ENCODE measurements at regions not wholly inside any gene's neighbourhood (a gene's known extent, or its start where the extent isn't known, plus 50 kb on each side); places are given as distances from the start of the nearest gene placed in this dataset.

DNA sequence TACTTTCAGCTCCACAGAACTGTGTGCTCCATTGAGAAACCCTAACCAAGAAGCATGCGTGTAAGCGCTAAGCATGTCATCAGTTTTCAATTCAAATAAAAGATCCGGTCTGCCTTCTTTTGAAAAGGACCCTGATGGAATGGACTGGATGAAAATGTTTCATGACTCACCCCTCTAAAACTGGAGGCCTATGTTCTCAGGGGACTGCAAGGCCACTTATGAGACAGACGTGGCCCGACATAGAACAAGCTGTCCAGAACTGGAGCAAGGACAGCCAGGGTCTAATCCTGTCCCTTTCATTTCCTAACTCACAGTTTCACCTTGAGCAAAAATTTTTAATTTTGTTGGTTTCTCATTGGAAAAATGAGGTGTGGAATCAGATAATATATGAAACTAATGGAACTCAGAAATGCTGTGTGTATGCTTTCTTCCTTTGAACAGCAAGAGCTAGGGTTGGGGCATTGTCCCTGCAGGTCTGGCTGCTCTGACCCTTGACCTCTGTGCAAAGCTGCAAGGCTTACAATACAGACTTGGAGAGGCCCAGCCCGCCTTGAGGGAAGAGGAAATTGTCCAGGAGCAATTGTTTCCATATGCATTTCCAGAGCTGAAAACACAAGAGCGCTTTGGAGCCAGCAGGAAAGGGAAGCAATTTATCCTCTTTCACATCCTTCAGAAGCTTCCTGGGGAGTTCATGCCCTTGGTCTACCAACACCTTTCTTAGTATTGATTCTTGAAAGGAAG lies 553.4 kb upstream of the KLF12 start:
- DNase-seq (ENCODE audit: extremely low read depth in 1 of 2, low read depth in 1 of 2), result no peak

GRCh38 chr13:74683411-74683810 lies 549.2 kb upstream of the KLF12 start:
- DNase-seq (ENCODE audit: extremely low read depth in 1 of 2, low read depth in 1 of 2), result no peak

- DNase-seq (ENCODE audit: extremely low read depth in 1 of 2, low read depth in 1 of 2), result no peak
Measured at GRCh38 chr13:74682746-74683145, 548.5 kb upstream of the KLF12 start.

DNA sequence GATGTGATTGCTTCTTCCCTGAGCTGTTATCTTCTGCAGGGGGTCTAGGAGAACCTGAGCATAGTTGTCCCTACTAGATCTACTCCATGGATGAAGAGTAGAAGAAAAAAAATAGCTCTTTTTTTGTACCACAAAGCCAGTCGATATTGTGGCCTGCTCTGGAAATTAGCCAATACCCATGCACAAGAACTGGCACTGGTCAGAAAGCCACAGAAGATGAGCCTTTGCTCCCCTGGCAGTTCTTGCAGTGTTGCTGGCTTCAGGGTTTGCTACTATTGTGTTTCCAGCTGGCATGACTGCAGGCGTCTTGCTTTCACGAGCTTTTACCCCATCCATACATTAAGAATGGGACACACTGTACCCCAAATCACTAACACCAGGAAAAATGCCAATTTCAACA lies 547.7 kb upstream of the KLF12 start:
- no peak for DNase-seq (ENCODE audit: extremely low read depth in 1 of 2, low read depth in 1 of 2)

DNA sequence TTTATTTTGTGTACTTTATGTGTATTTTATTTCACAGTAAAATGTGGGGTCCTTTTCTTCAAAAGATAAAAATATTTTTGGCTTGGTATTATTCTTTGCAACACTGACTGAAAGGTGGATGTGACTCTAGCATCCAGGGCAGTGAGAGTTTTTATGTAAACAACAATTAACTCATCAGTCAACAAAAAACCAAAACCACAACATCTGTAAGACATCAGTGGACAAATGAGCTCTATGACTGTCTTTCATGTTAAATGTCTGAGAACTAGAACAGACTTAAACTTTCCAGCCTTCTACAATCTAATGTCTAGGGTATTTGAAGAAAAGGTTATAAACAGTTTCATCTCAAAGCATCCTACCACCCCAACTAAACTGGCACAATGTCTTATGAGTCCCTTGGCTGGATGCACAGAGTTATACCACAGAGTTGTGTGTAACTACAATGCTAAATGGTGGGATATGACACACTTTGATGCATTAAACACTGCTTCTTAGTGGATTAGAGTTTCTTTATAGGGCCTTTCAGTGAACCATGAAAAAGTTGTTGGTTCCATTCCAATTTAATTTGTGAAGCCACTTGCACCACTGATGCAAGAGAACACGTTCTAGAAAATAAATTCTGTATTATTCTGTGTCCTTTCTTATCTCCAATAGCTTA lies 544.2 kb upstream of the KLF12 start:
- DNase-seq (ENCODE audit: extremely low read depth in 1 of 2, low read depth in 1 of 2), result no peak

GRCh38 chr13:74675972-74676371 lies 541.8 kb upstream of the KLF12 start:
- no peak for DNase-seq (ENCODE audit: extremely low read depth in 1 of 2, low read depth in 1 of 2)

DNA sequence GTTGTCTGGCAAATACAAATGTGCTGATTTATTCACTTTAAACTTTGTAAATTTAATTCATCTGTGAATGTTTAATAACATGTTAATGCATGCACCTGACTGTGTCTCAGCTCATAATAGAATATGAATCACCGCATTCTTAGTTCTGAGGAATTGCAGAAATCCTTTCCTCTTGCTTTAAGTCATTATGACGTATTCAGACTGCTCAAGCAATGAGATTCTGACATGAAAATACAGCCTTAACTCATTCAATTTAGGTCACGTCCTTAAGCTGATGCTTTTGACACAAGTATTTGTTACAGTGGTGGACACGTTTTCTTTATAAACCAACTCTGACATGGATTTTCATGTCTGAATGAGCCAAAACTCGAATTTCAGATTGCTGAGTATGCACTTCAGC lies 541.0 kb upstream of the KLF12 start:
- DNase-seq (ENCODE audit: extremely low read depth in 1 of 2, low read depth in 1 of 2), result no peak

DNA sequence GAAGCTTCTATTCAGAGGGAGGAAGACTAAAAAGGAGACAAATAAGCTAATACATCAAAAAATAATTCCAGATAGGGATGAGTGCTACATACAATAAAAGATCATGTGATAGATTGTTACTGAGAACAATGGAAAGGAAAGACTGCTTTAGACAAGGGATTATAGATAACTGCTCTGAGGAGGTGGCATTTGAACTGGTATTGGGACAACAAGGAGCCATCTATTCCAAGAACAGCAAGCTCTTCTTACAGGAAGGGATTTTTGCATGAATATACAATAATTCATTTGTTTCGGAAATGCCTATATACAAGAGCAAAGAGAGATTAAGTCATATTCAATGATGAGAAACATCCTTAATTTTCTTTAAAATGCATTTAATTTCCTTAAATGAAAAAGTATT lies 540.5 kb upstream of the KLF12 start:
- no peak for DNase-seq (ENCODE audit: extremely low read depth in 1 of 2, low read depth in 1 of 2)

DNA sequence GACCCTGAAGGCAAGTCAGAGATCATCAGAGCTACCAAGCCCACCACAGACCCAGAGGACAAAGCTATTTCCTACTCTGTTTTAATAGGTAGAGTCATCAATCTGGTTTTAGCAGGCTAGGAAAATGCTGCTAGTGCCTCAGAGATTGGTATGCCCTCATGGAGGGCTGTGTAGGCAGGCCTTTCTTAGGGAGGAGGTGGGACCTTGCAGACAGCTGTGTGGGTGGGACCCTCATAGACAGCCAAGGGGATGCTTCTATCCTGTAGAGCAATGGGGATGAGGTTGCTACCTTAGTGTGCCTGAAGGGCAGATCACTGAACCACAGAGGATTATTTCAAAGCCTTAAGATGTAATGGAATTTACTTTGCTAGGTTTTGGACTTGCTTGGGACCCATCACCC lies 534.9 kb upstream of the KLF12 start:
- DNase-seq (ENCODE audit: extremely low read depth in 1 of 2, low read depth in 1 of 2), result no peak

- no peak for DNase-seq (ENCODE audit: extremely low read depth in 1 of 2, low read depth in 1 of 2)
Measured at GRCh38 chr13:74667656-74668203, 533.5 kb upstream of the KLF12 start.

DNA sequence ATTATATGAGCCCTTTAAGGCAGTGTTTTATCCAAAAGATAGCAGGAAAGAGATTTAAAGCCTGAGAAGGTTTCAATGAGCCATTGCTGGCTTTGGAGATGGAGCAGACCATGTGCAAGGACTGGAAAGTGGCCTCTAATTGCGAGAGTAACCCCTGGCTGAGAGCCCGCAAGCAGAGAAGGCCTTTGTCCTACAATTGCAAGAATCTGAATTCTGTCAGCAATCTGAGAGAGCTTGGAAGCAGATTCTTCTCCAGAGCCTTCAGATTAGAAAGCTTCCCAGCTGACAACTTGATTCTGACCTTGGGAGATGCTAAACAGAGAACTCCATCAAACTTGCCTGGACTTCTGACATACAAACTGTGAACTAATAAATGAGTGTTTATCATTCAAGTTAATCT lies 528.7 kb upstream of the KLF12 start:
- no peak for DNase-seq (ENCODE audit: extremely low read depth in 1 of 2, low read depth in 1 of 2)

DNA sequence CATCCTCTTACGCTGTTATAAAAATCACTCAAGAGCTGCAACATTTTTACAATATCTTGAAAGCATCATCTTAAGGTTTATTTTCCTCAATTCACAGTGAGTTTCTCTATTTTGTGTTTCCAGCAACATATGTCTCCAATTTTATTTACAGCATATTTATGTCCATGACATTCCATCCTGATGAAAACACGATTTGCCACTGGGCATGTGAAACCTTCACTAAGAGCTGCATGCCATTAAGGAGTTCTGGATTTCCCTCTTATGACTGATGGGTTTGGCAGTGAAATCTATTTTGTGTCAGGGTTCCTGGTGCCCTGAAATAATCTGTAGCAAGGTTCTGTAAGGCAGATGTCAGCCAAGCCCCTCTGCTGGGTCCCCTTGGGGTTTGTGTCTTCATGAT lies 527.6 kb upstream of the KLF12 start:
- DNase-seq (ENCODE audit: extremely low read depth in 1 of 2, low read depth in 1 of 2), result no peak

GRCh38 chr13:74657765-74658164 lies 523.6 kb upstream of the KLF12 start:
- DNase-seq (ENCODE audit: extremely low read depth in 1 of 2, low read depth in 1 of 2), result no peak

GRCh38 chr13:74651121-74651520 lies 516.9 kb upstream of the KLF12 start:
- DNase-seq (ENCODE audit: extremely low read depth in 1 of 2, low read depth in 1 of 2), result no peak

GRCh38 chr13:74647991-74648390 lies 513.8 kb upstream of the KLF12 start:
- no peak for DNase-seq (ENCODE audit: extremely low read depth in 1 of 2, low read depth in 1 of 2)

DNA sequence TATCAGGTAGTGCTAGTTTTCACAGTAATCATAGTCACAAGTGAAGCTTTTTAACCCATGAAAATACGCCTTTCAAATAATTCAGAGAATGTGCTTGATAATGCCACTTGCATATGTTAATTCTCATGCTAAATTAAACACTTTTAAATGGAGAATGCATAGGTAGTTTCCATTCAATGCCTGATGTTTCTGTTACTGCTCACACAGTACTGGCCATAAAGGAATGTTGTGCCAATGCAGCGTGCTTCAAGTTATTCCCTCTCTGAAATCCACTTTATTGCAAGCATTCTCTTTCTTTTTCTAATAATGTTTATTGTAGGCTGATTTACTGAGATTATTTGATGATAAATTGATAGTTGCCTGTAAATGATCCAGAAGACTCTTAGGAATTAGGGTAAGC lies 513.0 kb upstream of the KLF12 start:
- no peak for DNase-seq (ENCODE audit: extremely low read depth in 1 of 2, low read depth in 1 of 2)

DNA sequence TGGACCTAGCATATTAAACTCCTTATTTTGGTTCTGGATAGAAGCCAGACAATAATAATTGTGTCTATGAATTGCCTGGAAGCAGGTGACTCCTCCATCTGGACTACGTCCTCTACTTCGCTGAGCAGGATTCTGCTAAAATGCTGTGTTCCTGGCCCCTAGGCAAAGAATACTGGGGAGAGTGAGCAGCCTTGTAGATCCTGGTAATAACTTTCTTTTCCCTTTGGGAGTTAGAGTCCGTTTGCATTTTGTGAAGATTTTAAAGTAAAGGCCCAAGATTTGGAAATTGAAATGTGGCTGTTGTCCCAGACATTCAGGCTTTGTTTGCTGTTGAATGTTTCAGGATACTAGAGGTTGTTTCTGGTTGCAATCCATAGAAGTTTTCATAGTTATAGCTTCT lies 511.9 kb upstream of the KLF12 start:
- DNase-seq (ENCODE audit: extremely low read depth in 1 of 2, low read depth in 1 of 2), result no peak

DNA sequence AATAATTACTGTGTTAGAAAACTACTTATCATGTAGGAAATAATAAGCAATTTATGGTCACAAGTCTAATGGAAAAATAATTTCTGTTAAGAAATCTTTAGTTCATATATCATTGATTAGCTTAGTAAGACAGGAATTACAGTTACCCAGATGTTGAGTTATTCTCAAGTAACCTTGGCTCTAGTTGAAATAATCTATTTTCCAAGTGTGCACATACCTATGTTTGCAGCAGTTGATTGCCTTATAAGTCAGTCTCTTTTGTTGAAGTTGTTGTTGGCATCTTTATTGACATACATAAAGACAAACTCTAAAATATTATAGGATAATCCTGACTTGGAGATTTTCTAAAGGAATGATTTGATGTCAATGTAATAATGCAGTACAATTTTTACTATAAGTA lies 511.4 kb upstream of the KLF12 start:
- no peak for DNase-seq (ENCODE audit: extremely low read depth in 1 of 2, low read depth in 1 of 2)

DNA sequence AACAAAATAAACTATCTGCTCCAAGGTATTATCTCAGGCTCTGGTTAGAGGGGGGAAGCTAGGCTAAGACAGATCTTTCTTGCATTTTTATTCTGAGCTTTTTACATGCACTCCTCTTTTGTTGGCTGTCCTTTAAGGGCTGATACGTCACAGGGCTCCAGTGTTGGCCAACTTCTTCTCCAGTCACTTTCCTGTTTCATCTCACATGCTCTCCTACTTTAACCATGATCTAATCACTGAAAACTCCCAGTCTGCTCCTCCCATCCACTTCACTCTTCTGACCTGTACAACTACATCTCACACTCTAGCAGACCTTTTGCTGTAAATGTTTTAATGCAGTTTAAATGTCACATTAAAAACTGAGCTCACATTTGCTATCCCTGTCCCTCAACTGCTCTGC lies 510.0 kb upstream of the KLF12 start:
- no peak for DNase-seq (ENCODE audit: extremely low read depth in 1 of 2, low read depth in 1 of 2)

GRCh38 chr13:74641586-74641985 lies 507.4 kb upstream of the KLF12 start:
- no peak for DNase-seq (ENCODE audit: extremely low read depth in 1 of 2, low read depth in 1 of 2)

- DNase-seq (ENCODE audit: extremely low read depth in 1 of 2, low read depth in 1 of 2), result no peak
Measured at GRCh38 chr13:74633734-74634133, 499.5 kb upstream of the KLF12 start.

DNA sequence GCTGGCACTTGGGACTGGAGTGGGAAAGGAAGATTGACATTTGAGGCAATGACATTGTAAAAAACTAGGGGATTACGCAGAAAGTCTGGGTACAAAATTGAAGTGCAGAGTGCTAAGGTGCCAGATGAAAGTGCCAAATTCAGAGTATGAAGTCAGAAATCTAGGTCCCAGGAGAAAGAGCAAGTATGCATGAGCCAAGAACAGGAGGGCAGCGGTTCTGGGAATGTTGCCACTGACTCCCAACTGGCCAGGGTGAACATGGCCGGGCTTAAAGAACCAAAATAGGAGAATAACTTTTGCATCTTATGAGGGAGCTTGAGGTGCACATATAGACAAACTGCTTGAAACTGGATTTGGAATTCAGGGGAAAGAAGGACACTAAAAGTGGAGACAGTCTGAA lies 495.8 kb upstream of the KLF12 start:
- DNase-seq (ENCODE audit: extremely low read depth in 1 of 2, low read depth in 1 of 2), result no peak

DNA sequence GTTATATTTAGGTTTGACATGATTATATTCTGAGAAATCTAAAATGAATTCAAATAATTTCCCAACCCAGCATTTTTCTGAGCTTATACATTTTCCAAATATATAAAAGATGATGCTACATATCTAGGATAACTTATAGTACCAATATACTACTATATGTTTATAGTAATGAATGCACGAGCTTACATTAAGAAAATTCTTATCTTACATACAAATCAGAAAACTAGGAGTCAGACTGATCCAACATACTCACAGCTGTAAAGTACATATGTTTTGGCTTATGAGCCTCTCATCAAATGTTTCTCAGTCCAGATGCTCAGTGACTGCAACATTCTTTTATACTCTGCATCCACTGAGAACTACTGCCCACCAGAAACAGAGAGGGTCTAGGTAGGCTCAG lies 491.3 kb upstream of the KLF12 start:
- DNase-seq (ENCODE audit: extremely low read depth in 1 of 2, low read depth in 1 of 2), result no peak
